Pulmonary artery endothelial cell (primary cell): ENCODE measurements at regions not wholly inside any gene's neighbourhood (a gene's known extent, or its start where the extent isn't known, plus 50 kb on each side); places are given as distances from the start of the nearest gene placed in this dataset.

Experiments used
- DNase-seq: peaks from one replicate; pipeline ENCODE4 v3.0.0-alpha.2; 2011; ENCODE audit warnings: low read depth, low spot score

GRCh38 chr20:62527781-62528180, 52.0 kb upstream of the GATA5 start:
- DNase-seq, result no peak

DNA sequence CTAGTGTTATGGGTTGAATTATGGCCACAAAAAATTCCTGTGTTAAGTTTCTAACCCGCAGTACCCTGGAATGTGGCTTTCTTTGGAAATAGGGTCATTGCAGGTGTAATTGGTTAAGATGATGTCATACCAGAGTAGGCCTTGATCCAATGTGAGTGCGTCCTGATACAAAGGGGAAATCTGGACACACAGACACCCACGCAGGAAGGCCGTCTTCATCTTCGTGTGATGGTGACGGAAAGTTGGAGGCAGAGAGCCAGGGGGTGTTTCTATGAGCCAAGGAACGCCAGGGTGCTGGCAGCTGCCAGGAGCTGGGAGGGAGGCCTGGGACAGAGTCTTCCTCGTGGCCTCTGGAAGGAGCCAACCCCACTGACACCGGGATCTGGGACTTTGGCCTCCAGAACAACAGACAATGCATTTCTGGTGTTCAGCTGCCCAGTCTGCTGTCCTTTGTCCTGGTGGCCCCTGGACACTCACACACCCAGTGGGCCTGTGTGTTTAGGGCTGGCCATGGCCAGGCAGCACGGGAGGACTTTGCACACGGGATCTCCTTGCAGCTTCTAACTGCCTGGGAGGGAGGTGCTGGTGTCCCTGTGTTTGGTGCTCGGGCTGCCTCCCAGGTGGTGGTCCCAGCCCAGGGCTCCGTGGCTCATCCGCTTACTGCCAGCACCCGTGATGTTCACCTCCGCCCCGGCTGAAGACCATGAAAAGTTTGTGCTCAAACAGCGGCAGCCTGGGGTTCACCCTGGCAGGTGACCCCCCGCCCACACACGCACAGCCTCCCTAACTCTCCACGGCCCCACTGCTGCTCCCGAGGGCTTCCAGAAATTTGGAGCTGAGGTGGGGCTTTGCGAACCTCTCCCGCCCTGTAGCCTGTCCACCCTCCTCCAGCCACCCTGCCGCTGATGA, 53.4 kb upstream of the GATA5 start:
- no peak for DNase-seq

DNA sequence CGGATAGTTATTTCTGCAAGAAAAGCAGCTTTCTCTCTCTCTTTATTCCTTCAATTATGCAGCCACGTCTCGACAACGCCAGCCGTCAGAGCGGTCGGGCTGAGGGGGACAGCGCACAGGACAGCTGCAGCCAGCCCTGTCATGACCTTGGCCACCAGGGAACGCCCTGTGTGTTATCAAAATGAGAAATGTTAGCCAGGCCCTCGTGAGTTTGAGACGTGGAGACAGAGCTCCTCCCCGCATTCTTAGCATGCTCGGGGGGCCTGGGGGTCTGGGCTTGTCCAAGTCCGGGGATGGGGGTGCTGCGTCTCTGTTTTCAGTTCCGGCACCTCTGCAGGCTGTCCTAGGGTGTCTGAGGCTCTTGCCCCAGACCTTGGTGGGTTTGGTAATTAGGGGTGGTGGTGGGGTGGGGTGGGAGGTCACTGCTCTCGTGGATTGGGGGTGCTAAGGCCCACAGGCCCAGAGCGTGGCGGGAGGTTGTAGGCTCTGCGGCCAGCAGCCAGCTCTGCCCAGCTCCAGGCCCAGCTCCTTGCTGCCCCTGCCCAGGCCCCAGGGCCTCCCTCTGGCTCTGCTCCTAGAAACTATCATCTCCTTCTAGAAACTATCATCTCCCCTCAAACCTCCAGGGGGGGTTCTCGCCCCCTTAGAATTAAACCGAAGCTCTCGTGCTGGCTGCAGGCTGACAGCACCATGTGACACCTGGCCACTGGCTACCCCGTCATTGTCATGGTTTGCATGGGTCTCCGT, 54.3 kb upstream of the GATA5 start:
- no peak for DNase-seq

DNA sequence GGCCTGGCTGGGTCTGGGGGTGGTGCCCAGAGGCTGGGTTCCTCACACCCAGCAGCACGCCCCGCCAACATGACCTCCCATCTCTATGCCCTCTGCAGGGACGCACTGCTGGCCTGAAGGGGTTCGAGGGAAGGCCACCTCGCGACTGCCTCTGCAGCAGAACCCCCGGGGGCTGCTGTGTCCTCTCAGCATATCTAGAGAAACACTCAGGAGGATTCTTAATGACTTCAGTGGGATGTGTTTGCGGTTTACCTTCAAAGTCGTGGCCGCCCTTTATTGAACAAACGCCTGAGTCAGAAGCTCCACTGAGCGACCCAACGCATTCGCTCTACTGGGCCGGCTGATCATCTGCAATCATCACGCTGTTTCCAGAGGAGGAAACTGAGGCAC, 54.8 kb upstream of the GATA5 start:
- DNase-seq, result no peak

DNA sequence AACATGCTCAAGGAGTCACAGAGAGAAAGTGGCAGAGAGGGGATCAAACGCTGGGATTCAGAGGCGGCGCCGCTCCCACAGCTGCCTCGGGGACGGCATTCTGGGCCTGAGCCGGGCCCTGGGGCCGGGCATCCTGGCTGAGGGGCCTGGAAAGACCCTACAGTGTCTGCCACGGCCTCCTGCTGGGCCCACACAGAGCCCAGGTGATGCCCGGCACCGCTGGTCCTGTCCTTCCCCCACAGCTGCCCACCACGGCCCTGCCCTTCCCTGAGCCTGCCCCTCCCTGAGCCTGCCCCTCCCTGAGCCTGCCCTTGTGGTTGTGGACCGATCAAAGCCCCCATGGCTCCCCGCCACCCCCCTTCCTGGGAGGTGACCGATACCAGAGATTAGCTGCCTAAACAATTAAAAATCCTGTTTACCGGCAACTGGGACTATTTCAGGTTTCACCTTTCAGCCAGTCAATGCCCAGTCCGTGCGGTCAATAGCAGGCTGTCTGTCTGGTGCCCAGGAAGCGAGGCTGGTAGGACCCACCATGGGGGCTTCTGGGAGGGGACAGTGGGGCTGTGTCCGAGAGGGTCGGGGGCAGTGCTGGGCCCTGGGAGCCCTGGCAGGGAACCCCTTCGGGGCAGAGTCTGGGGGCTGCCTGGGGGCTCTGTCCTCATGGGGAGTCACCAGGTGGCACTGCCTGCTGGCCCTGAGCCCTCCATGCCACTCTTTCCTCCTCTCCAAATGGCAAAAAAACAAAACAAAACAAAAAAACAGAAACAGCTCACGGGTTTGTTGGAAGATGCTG, 55.4 kb upstream of the GATA5 start:
- DNase-seq, result no peak

DNA sequence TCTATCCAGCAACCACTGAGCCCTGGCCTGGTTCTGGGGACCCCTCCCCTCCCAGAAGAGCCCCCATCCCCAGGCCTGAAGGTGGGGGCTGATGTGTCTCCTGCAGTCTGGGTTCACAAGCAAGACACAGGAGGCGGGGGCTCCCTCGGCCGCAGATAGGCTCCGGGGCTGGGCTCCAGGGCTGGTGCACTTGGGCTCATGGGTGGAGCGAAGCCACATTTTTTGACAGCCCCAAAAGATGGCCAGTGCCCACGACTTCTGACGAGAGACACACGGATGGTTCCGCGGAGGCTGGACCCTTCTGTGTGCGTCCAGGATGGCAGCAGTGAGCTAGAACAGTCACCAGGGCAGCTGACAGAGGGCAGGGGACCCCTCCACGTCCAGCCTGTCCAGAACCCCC, 57.1 kb upstream of the GATA5 start:
- no peak for DNase-seq

- no peak for DNase-seq
Measured at GRCh38 chr20:62533591-62534495, 58.0 kb upstream of the GATA5 start.

DNA sequence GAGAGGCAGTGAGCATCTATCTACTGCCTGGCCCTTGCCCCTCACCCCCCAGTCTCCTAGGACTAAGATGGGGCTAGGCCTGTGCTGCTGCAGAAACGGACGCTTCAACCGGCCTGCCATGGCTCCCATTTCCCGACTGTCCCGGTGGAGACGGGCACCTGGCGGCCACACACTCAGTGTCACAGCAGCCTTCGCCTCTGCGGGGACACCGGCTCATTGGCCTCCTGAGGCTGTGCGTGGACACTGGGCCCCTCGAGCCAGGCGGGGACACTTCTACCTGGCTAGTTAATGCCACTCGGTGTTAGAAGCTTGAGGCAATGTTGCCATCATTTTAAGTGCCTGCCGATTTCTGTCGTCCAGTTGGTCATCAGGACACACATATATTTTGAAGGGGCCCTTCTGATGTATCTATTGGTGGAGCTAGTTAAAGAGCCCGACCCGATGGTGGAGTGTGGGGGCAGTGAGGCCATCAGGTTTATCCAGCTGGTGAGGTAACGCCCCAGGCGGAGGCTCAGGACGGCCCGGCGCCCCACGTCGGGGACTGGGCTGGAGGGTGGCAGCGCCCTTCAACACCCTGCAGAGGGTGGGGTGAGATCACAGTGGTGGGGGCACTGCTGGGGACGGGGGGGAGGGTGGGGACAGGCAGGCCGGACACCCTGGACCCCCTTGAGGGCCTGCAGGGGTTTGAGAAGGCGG, 58.9 kb upstream of the GATA5 start:
- no peak for DNase-seq

DNA sequence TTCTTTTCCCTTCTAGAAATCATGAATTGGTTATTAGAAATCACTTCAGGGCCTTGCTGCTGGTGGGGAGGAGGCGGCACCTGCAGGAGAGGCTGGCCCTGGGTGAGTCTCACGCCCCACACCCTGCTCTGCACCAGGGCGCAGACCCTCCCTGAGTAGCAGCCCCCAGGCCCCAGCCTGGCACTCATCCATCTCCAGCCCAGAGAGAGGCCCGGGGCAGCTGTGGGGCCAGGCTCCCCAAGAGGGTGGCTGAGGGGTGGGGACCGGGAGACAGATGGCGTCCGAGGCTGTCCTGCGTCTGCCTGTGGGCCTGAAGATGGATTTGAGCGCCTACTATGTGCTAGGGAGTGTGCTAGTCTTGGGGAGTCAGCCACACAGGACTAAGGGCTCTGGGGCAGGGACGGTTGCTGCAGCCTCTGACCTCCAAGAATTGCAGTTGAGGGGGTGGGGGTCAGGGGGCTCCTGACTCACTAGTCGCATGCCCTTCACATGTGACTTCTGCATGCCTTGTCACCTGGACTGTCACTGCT, 59.6 kb upstream of the GATA5 start:
- no peak for DNase-seq

DNA sequence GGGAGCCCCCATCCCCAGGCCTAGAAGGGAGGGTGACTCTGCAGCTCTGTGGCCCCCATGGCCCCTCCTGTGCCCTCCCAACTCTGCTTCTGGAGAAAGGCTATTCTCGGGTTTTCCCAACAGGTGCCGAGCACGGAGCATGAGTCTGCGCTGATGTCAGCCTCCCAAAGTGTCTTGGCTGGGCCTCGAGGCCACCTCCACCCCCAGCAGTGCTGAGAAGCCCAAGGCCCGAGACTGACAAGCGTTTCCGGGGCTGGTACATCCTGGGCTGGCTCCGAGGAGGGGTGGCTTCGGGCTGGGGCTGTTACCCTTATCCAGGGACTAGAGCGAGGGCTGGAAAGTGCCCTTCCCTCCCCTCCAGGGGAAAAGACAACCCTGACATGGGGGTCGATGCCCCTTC, 60.2 kb upstream of the GATA5 start:
- no peak for DNase-seq

DNA sequence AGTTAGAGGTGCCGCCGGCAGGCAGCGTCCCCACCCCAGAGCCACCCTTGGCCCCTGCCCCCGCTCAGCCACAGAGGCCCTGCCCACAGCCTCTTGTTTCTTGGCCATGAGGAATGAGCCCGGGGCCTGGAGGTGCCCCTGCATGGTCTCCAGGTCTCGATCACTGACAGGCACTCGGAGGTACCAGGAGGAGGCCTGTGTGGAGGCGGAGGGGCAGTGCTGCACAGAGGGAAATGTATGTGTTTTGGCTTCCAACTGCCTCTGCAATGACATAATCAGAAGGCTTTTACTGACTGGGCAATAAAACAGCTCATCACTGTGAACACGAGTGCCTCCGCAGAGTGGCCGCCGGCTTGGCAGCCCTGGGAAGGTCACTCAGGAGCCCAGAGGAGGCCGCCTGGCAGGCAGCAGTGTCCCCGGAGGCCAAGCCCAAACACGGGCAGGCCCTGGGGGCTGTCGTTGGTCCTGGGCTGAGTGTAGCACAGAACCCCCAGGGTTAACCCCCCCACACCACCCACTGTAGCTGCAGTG, 61.1 kb upstream of the GATA5 start:
- no peak for DNase-seq

GRCh38 chr20:62537649-62538292, 62.0 kb upstream of the GATA5 start:
- DNase-seq, result no peak

GRCh38 chr20:62539198-62540045, 63.6 kb upstream of the GATA5 start:
- no peak for DNase-seq

DNA sequence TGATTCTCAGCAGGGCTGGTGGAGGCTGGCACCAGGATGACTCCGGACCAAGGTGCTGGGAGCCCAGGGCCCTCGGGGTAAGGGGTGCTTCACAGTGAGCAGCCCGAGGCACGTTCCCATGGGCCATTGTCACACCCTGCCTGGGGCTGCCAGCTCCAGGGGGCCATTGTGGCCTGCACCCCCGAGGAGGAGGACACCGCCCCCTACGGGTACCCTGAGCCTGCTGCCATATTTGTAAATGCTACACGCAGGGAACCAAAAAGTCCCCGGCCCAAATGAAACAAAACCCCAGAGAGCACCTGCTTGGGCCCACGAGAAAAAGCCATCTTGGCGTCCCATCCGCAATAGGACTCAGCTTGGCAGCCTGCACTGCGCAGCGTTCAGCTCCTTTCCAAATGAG, 64.7 kb upstream of the GATA5 start:
- no peak for DNase-seq

- no peak for DNase-seq
Measured at GRCh38 chr20:62542862-62543261, 67.1 kb upstream of the GATA5 start.

- DNase-seq, result no peak
Measured at GRCh38 chr20:62543470-62544302, 67.9 kb upstream of the GATA5 start.

GRCh38 chr20:62544505-62545055, 68.8 kb upstream of the GATA5 start:
- DNase-seq, result no peak
